ENCODE measurements at regions not wholly inside any gene's neighbourhood (a gene's known extent, or its start where the extent isn't known, plus 50 kb on each side); places are given as distances from the start of the nearest gene placed in this dataset.

- POLR2A ChIA-PET = no interaction called here
- FAIRE-seq = no peak
Measured at GRCh38 chr9:105073147-105073546, 145.2 kb upstream of the ABCA1 start.

More at GRCh38 chr9:105073147-105073546, 145.2 kb upstream of the ABCA1 start:
- intact Hi-C loops (cut with micrococcal nuclease) = no loop called here
- dilution Hi-C loops (cut with MboI; ENCODE audit: extremely low pct_ligation_motif_present, low sequenced_read_pairs) = no loop called here
- H3K9me3 ChIP-seq (replicated peaks; ENCODE audit: control insufficient read depth, insufficient read depth, low read length) = no peaks in the 10 kb centered on the region
- no peak overlapping the region for H2AFZ ChIP-seq (ENCODE audit: low read depth, low read length)
- no peak overlapping the region for H3K4me2 ChIP-seq (ENCODE audit: insufficient read depth, low read length)
- no TSS peak for BruUV-seq (replicated peaks)
- no peaks in the 10 kb centered on the region for H4K20me1 ChIP-seq (replicated peaks; ENCODE audit: control insufficient read depth, extremely low read depth, insufficient read depth, low read length)
- H3K27me3 ChIP-seq (ENCODE audit: control insufficient read depth in 2 of 2, insufficient read depth in 2 of 2, low read length in 2 of 2) = no peaks in the 10 kb centered on the region
- H3K4me1 ChIP-seq (ENCODE audit: control insufficient read depth, extremely low read depth, insufficient read depth, low read length) = no peaks in the 10 kb centered on the region
- no peaks in the 10 kb centered on the region for H3K79me2 ChIP-seq (ENCODE audit: control insufficient read depth, insufficient read depth, low read length)
- no peak overlapping the region for H3K27ac ChIP-seq (ENCODE audit: insufficient read depth, low read depth, low read length)
- H3K36me3 ChIP-seq (ENCODE audit: control insufficient read depth in 2 of 2, extremely low read depth in 1 of 2, insufficient read depth in 2 of 2, low read length in 2 of 2) = no peaks in the 10 kb centered on the region
- TF ChIP-seq POLR2A (IDR thresholded peaks at IDR 0.05; ENCODE audit: low read depth, low read length) = no peak
- TF ChIP-seq FOS (IDR thresholded peaks at IDR 0.05; ENCODE audit: borderline replicate concordance, insufficient read depth, low read length) = no peak
- TF ChIP-seq CTCF (IDR thresholded peaks at IDR 0.05; ENCODE audit: extremely low read depth in 1 of 2, insufficient read depth in 1 of 2, low read depth in 1 of 2, low read length in 2 of 2) = no peak
- no peak for TF ChIP-seq MYC (IDR thresholded peaks at IDR 0.05; ENCODE audit: low read depth, low read length)
- TF ChIP-seq POLR2AphosphoS5 (IDR thresholded peaks at IDR 0.05; ENCODE audit: insufficient read depth, low read depth, low read length) = no peak
- no peak for TF ChIP-seq EZH2 (IDR thresholded peaks at IDR 0.05; ENCODE audit: borderline replicate concordance, low read depth, low read length, severe bottlenecking)
- TF ChIP-seq MAX (IDR thresholded peaks at IDR 0.05; ENCODE audit: insufficient read depth, insufficient read length) = no peak
- no peak for TF ChIP-seq GATA2 (IDR thresholded peaks at IDR 0.05; ENCODE audit: insufficient read depth, insufficient read length, low read depth, low read length)
- TF ChIP-seq JUN (IDR thresholded peaks at IDR 0.05; ENCODE audit: borderline replicate concordance, insufficient read depth, insufficient read length, low read depth) = no peak
- CTCF ChIA-PET = no interaction called here
- H3K9ac ChIP-seq (replicated peaks; ENCODE audit: extremely low read depth, insufficient read depth, low read length) = no peak overlapping the region
- DNase-seq (ENCODE audit: low read depth, low spot score) = no peak
- no peaks in the 10 kb centered on the region for H3K9me1 ChIP-seq (replicated peaks; ENCODE audit: control insufficient read depth, extremely low read depth, insufficient read depth, low read length)
- no peak overlapping the region for H3K4me3 ChIP-seq (replicated peaks in 1 of 3; ENCODE audit: insufficient read depth in 1 of 3, low read depth in 1 of 3, low read length in 3 of 3)

Measured in endothelial cell of umbilical vein (primary cell).